MM.1S (cell line): ENCODE measurements at regions not wholly inside any gene's neighbourhood (a gene's known extent, or its start where the extent isn't known, plus 50 kb on each side); places are given as distances from the start of the nearest gene placed in this dataset.

ENCODE experiments used
- DNase-seq: peaks from one replicate; pipeline ENCODE4 v3.0.0-alpha.2; 2015
- H2AFZ ChIP-seq: fragments of 300-600 bp; sonication (generic); 2 replicates; pipeline ENCODE4 v1.6.0; 2016; ENCODE audit warnings: antibody characterized with exemption, low read length
- H3F3A ChIP-seq: fragments of 300-600 bp; sonication (generic); 2 replicates; pipeline ENCODE4 v1.6.1; 2016; ENCODE audit warnings: mild to moderate bottlenecking, antibody characterized with exemption, low read length, moderate library complexity, mixed read lengths; ENCODE audit not compliant: insufficient read depth
- H3K27ac ChIP-seq: fragments of 300-600 bp; sonication (generic); 2 replicates; pipeline ENCODE4 v1.5.1; 2016; ENCODE audit warnings: mild to moderate bottlenecking, low read length
- H3K27me3 ChIP-seq: fragments of 300-600 bp; sonication (generic); replicated peaks from 2 replicates; pipeline ENCODE4 v1.6.0; 2016; ENCODE audit warnings: low read length; ENCODE audit not compliant: insufficient read depth
- H3K36me3 ChIP-seq: fragments of 300-600 bp; sonication (generic); replicated peaks from 2 replicates; pipeline ENCODE4 v1.6.1; 2016; ENCODE audit warnings: mild to moderate bottlenecking, low read length, mixed read lengths; ENCODE audit not compliant: insufficient read depth
- H3K4me1 ChIP-seq: fragments of 300-600 bp; sonication (generic); 2 replicates; pipeline ENCODE4 v1.6.1; 2016; ENCODE audit warnings: low read length, mixed read lengths
- H3K4me2 ChIP-seq: fragments of 300-600 bp; sonication (generic); 2 replicates; pipeline ENCODE4 v1.6.0; 2016; ENCODE audit warnings: low read depth, low read length
- H3K4me3 ChIP-seq: fragments of 300-600 bp; sonication (generic); 2 replicates; pipeline ENCODE4 v1.5.1; 2016; ENCODE audit warnings: low read length, mixed read lengths
- H3K79me2 ChIP-seq: fragments of 300-600 bp; sonication (generic); 2 replicates; pipeline ENCODE4 v1.6.1; 2016; ENCODE audit warnings: mixed run types, low read length, mixed read lengths
- H3K9ac ChIP-seq: fragments of 300-600 bp; sonication (generic); 2 replicates; pipeline ENCODE4 v1.6.1; 2016; ENCODE audit warnings: low read length, mixed read lengths
- H3K9me2 ChIP-seq: fragments of 300-600 bp; sonication (generic); replicated peaks from 2 replicates; pipeline ENCODE4 v1.6.1; 2016; ENCODE audit warnings: mild to moderate bottlenecking, low read length, mixed read lengths; ENCODE audit not compliant: insufficient read depth
- H3K9me3 ChIP-seq: fragments of 300-600 bp; sonication (generic); replicated peaks from 2 replicates; pipeline ENCODE4 v1.6.1; 2016; ENCODE audit warnings: mild to moderate bottlenecking, low read length, mixed read lengths; ENCODE audit not compliant: insufficient read depth
- H4K20me1 ChIP-seq: fragments of 300-600 bp; sonication (generic); 2 replicates; pipeline ENCODE4 v1.6.1; 2016; ENCODE audit warnings: mild to moderate bottlenecking, low read length, moderate library complexity, mixed read lengths; ENCODE audit not compliant: insufficient read depth
- EZH2 ChIP-seq: fragments of 300-600 bp; sonication (generic); optimal IDR thresholded peaks from 2 replicates; pipeline ENCODE3; 2017; ENCODE audit warnings: low read depth, mild to moderate bottlenecking, antibody characterized with exemption, low read length, mixed read lengths
- EZH2phosphoT487 ChIP-seq: fragments of 300-600 bp; sonication (generic); IDR thresholded peaks from 2 replicates; pipeline ENCODE4 v1.6.1; 2018; ENCODE audit warnings: antibody characterized with exemption, low read length
- TF ChIP-seq, protein P1 (sequence below): fragments of 300-600 bp; sonication (generic); IDR thresholded peaks from 2 replicates; pipeline ENCODE4 v1.5.1; 2016; ENCODE audit warnings: antibody characterized with exemption, low read length, mixed read lengths

DNA sequence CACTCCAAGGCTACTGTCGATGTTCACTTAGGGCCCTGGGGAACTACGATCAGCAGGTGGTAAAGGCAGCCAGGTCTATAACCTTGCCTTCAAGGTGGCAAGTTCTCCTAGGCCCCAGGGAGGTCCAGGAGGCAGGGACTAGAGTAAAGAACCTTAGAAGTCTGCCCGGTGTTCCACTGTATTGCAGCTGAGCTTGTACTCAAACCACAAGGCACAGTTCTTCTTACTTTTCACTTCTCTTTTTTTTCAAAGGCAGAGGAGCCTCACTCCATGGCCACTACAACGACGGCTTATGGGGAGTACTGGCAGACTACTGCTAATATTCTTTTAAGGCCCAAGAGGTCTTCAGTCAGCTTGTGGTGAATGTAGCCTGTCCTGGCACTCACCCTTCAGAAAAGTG is 78.8 kb upstream of the GPR174 start:
- Histone ChIP-seq H3K27ac (peak overlapping the region; percentile 74; the same call in 1 of the 2 replicates), H3K36me3 (no peaks in the 10 kb centered on the region), H4K20me1 (no peaks in the 10 kb centered on the region), H3K4me3 (no peak overlapping the region), H3K9ac (no peak overlapping the region), H3K4me1 (peaks cover 22% of the 10 kb centered on the region), H3K27me3 (no peaks in the 10 kb centered on the region), H3F3A (0 out of 2 replicates have a peak, but pooled peaks cover 5% of the 10 kb centered on the region), H3K9me3 (no peaks in the 10 kb centered on the region), H2AFZ (0 out of 2 replicates have a peak overlapping the region, but pooled peaks have one; percentile 4), H3K9me2 (no peaks in the 10 kb centered on the region), H3K4me2 (peak overlapping the region; percentile 6; the same call in 1 of the 2 replicates), H3K79me2 (no peaks in the 10 kb centered on the region)
- peak; percentile 56 for DNase-seq
- TF ChIP-seq EZH2phosphoT487 = no peak
- TF ChIP-seq, protein P1, sequence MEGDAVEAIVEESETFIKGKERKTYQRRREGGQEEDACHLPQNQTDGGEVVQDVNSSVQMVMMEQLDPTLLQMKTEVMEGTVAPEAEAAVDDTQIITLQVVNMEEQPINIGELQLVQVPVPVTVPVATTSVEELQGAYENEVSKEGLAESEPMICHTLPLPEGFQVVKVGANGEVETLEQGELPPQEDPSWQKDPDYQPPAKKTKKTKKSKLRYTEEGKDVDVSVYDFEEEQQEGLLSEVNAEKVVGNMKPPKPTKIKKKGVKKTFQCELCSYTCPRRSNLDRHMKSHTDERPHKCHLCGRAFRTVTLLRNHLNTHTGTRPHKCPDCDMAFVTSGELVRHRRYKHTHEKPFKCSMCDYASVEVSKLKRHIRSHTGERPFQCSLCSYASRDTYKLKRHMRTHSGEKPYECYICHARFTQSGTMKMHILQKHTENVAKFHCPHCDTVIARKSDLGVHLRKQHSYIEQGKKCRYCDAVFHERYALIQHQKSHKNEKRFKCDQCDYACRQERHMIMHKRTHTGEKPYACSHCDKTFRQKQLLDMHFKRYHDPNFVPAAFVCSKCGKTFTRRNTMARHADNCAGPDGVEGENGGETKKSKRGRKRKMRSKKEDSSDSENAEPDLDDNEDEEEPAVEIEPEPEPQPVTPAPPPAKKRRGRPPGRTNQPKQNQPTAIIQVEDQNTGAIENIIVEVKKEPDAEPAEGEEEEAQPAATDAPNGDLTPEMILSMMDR = no peak
- TF ChIP-seq EZH2 = no peak

DNA sequence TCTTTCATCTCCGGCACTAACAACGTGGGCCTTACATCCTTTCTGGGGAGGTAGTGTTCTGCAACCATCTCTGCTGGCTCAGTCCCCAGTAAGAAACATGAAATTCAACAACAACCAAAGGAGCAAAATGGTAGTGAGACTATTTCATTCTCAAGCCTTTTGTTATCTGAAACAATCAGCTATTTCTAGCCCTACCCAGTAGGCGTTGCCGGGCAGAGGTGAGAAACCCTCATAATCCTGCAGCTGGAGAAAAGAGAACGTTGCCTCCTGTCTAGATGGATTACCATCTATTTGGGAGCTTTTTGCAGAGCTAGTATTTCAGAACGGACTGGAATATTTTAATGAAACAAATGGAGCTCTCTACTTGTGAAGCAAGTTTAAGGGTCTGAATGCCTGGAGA is 66.4 kb upstream of the GPR174 start:
- DNase-seq = no peak
- H3K27ac ChIP-seq = no peak overlapping the region
- no peaks in the 10 kb centered on the region for H3F3A ChIP-seq
- H3K9me2 ChIP-seq = no peaks in the 10 kb centered on the region
- no peaks in the 10 kb centered on the region for H3K36me3 ChIP-seq
- H4K20me1 ChIP-seq = no peaks in the 10 kb centered on the region
- H2AFZ ChIP-seq = no peak overlapping the region
- no peak overlapping the region for H3K9ac ChIP-seq
- H3K4me3 ChIP-seq = no peak overlapping the region
- no peaks in the 10 kb centered on the region for H3K4me1 ChIP-seq
- H3K9me3 ChIP-seq = no peaks in the 10 kb centered on the region
- H3K27me3 ChIP-seq = no peaks in the 10 kb centered on the region
- H3K4me2 ChIP-seq = no peak overlapping the region
- no peak for TF ChIP-seq EZH2phosphoT487
- no peak for TF ChIP-seq EZH2
- TF ChIP-seq, protein P1 = no peak
- H3K79me2 ChIP-seq = no peaks in the 10 kb centered on the region

DNA sequence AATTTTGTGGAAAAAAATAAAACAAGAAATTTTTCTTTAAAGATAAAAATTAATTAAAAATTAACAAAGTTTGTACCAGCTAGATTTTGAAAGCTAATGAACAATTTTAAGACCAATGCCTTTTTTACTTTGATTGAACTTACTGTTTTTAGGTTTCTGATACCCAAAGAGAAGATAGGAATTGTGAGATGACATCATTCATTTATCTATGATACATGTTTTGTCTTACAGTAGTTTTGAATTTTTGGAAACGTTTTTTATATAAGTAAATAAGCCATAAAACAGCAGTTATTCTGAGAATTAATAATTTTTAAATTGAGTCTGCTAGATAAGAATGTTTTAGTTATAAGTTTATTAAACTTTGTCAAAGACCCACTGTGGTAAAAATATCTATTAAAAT is 65.0 kb upstream of the GPR174 start:
- no peaks in the 10 kb centered on the region for H4K20me1 ChIP-seq
- no peaks in the 10 kb centered on the region for H3K4me1 ChIP-seq

More for the DNA sequence above, 65.0 kb upstream of the GPR174 start:
- Histone ChIP-seq H2AFZ (no peak overlapping the region), H3K27ac (no peak overlapping the region), H3K79me2 (no peaks in the 10 kb centered on the region), H3K9me2 (no peaks in the 10 kb centered on the region), H3K4me2 (no peak overlapping the region), H3K36me3 (no peaks in the 10 kb centered on the region), H3K27me3 (no peaks in the 10 kb centered on the region), H3F3A (no peaks in the 10 kb centered on the region), H3K9me3 (no peaks in the 10 kb centered on the region), H3K4me3 (no peak overlapping the region), H3K9ac (no peak overlapping the region)
- TF ChIP-seq EZH2phosphoT487 (no peak), EZH2 (no peak)
- TF ChIP-seq, protein P1 = no peak
- no peak for DNase-seq
